Left ventricle myocardium inferior (tissue), 1 donor: ENCODE measurements at regions not wholly inside any gene's neighbourhood (a gene's known extent, or its start where the extent isn't known, plus 50 kb on each side); places are given as distances from the start of the nearest gene placed in this dataset.
"Not testable (repeated sequence)": the region's sequence is repeated elsewhere in the genome, so short reads cannot be mapped to it uniquely, and the experiment has no call there.

Experiments used
- DNase-seq: peaks from one replicate; pipeline ENCODE4 v3.0.0-alpha.2; 2020
- H3K27ac ChIP-seq: fragments of 200-600 bp; replicated peaks from 2 replicates; pipeline ENCODE4 v1.8.0; 2021
- H3K27me3 ChIP-seq: fragments of 200-600 bp; 2 replicates; pipeline ENCODE4 v1.8.0; 2021; ENCODE audit warnings: low read depth
- H3K36me3 ChIP-seq: fragments of 200-600 bp; 2 replicates; pipeline ENCODE4 v1.8.0; 2021
- H3K4me1 ChIP-seq: fragments of 200-600 bp; 2 replicates; pipeline ENCODE4 v1.8.0; 2021
- H3K4me3 ChIP-seq: fragments of 200-600 bp; 2 replicates; pipeline ENCODE4 v1.8.0; 2021; ENCODE audit warnings: mild to moderate bottlenecking, moderate library complexity
- H3K9me3 ChIP-seq: fragments of 200-600 bp; replicated peaks from 2 replicates; pipeline ENCODE4 v1.8.0; 2021
- intact Hi-C: fragments of 100-400 bp; cut with micrococcal nuclease; formaldehyde crosslinking; loops from one replicate; pipeline ENCODE4 v1.11.0; 2022
- TF ChIP-seq, protein P1 (sequence below): fragments of 200-600 bp; IDR thresholded peaks from 2 replicates; pipeline ENCODE4 v1.8.0; 2021; ENCODE audit warnings: antibody characterized with exemption, mild to moderate bottlenecking, borderline replicate concordance
- donor health status: DM: no; HTN: yes; CAD: no; lungs with severe emphysema.

DNA sequence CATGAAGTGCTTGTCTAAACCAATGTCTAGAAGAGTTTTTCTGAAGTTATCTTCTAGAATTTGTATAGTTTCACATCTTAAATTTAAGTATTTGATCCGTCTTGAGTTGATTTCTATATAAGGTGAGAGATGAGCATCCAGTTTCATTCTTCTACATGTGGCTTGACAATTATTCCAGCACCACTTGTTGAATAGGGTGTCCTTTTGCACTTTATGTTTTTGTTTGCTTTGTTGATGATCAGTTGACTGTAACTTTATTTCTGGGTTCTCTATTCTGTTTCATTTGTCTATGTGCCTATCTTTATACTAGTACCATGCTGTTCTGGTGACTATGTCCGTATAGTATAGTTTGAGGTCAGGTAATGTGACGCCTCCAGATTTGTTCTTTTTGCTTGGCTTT lies 426.6 kb upstream of the CHRM2 start:
- no peaks in the 10 kb centered on the region for H3K4me1 ChIP-seq
- no peak for DNase-seq
- H3K27me3 ChIP-seq = no peaks in the 10 kb centered on the region
- no peak overlapping the region for H3K27ac ChIP-seq
- no peak overlapping the region for H3K4me3 ChIP-seq
- H3K36me3 ChIP-seq = no peaks in the 10 kb centered on the region
- no peaks in the 10 kb centered on the region for H3K9me3 ChIP-seq
- TF ChIP-seq, protein P1, sequence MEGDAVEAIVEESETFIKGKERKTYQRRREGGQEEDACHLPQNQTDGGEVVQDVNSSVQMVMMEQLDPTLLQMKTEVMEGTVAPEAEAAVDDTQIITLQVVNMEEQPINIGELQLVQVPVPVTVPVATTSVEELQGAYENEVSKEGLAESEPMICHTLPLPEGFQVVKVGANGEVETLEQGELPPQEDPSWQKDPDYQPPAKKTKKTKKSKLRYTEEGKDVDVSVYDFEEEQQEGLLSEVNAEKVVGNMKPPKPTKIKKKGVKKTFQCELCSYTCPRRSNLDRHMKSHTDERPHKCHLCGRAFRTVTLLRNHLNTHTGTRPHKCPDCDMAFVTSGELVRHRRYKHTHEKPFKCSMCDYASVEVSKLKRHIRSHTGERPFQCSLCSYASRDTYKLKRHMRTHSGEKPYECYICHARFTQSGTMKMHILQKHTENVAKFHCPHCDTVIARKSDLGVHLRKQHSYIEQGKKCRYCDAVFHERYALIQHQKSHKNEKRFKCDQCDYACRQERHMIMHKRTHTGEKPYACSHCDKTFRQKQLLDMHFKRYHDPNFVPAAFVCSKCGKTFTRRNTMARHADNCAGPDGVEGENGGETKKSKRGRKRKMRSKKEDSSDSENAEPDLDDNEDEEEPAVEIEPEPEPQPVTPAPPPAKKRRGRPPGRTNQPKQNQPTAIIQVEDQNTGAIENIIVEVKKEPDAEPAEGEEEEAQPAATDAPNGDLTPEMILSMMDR = no peak
- intact Hi-C loops = no loop called here

DNA sequence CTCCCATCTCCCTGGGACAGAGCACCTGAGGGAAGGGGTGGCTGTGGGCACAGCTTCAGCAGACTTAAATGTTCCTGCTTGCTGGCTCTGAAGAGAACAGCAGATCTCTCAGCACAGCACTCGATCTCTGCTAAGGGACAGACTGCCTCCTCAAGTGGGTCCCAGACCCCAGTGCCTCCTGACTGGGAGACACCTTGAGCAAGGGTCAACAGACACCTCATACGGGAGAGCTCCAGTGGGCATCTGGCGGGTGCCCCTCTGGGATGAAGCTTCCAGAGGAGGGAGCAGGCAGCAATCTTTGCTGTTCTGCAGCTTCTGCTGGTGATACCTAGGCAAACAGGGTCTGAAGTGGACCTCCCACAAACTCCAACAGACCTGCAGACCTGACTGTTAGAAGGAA lies 436.7 kb upstream of the CHRM2 start:
- DNase-seq, H3K9me3 ChIP-seq, H3K4me1 ChIP-seq, H3K27ac ChIP-seq, H3K27me3 ChIP-seq, intact Hi-C loops, H3K36me3 ChIP-seq, H3K4me3 ChIP-seq: not testable (repeated sequence)

DNA sequence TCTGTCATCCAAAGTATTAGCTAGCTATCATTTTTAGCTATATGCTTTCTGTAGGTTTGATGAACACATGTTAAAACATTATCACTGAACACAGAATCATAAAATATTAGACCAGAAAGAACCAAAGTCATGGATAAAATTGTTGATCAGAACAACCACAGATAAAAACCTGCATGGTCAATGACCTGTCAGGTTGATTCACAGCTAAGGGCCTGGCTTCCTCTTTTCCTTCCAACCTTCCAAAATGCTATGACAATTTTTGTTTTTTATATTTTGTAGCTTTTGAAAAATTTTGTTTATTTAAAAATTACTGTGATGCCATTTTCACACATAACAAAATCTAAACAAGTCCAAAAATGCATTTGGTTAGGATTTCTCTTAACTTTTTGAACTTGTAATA lies 444.4 kb upstream of the CHRM2 start:
- intact Hi-C loops = no loop called here
- TF ChIP-seq, protein P1 = no peak
- DNase-seq = no peak
- H3K36me3 ChIP-seq = no peaks in the 10 kb centered on the region
- no peaks in the 10 kb centered on the region for H3K9me3 ChIP-seq
- H3K4me3 ChIP-seq = no peak overlapping the region
- no peaks in the 10 kb centered on the region for H3K4me1 ChIP-seq
- no peak overlapping the region for H3K27ac ChIP-seq
- H3K27me3 ChIP-seq = no peaks in the 10 kb centered on the region

DNA sequence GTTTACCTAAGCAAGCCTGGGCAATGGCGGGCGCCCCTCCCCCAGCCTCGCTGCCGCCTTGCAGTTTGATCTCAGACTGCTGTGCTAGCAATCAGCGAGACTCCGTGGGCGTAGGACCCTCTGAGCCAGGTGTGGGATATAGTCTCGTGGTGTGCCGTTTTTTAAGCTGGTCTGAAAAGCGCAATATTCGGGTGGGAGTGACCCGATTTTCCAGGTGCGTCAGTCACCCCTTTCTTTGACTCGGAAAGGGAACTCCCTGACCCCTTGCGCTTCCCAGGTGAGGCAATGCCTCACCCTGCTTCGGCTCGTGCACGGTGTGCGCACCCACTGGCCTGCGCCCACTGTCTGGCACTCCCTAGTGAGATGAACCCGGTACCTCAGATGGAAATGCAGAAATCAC lies 442.6 kb upstream of the MTPN start:
- H3K27me3 ChIP-seq, H3K4me3 ChIP-seq, DNase-seq, intact Hi-C loops, H3K36me3 ChIP-seq, H3K4me1 ChIP-seq, H3K27ac ChIP-seq, H3K9me3 ChIP-seq: not testable (repeated sequence)

DNA sequence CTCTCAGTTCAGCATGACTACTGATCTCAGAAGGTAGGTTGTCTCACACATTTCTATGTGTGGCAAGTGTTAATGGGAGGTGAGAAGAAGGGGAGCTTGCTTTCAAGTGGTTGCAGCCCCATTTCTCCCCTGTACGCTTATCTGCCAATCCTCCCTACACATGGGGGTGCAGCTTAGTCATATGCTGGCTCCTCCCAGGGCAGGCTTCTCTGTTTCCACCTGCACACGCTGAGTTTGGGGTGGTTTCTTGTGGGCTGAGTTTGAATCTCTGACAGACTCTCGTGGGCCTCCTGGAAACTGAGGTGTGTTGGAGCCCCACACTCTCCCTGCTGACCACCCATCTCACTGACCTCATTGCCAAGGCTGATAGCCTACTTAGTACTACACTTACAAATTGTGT lies 435.8 kb upstream of the MTPN start:
- TF ChIP-seq, protein P1 = no peak
- Histone ChIP-seq H3K4me3 (no peak overlapping the region), H3K9me3 (no peaks in the 10 kb centered on the region), H3K27ac (no peak overlapping the region), H3K36me3 (no peaks in the 10 kb centered on the region), H3K4me1 (no peaks in the 10 kb centered on the region), H3K27me3 (no peaks in the 10 kb centered on the region)
- intact Hi-C loops = no loop called here
- DNase-seq = no peak

DNA sequence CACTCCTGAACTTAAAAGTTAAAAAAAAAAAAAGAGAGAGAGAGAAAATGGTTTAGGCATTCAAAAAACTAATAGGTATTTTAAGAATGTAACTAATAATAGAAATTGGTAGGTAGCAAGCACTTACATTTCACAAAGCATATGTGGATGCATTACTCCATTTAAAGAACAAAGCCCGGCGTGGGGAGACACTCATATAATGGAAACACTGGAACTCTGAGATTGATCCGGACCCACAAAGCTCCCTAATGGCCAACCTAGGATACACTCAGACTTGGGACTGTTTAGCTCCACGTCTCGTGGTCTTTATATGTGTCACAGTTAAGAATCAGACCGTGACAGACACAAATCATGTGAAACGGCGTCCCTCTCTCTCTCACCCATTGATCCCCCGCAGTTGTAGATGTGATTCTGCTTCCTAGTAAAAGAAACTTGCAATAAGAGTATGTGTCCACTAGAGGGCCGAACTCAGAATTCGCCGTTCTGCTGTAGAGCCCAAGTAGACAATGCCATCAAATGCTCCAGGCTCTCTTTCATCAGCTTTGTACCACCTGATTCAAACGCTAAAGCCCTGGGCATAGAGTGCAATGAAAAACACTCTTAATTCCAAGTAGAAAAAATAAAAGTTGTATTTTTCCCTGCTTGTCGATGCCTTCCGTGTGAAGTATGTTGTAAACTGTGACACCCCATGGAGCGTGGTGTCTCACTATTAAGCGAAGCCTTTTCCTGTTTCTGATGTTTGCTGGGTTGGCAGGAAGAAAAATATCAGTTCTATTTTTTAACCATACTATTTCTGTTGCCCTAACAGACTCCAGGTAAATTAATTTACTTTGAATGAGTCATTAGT lies 429.0 kb upstream of the MTPN start:
- Histone ChIP-seq H3K4me3 (peak overlapping the region; percentile 24), H3K36me3 (no peaks in the 10 kb centered on the region), H3K27me3 (no peaks in the 10 kb centered on the region), H3K27ac (no peak overlapping the region), H3K9me3 (no peaks in the 10 kb centered on the region), H3K4me1 (peaks cover 4% of the 10 kb centered on the region)
- intact Hi-C loops = no loop called here
- TF ChIP-seq, protein P1 = peak; percentile 78
- DNase-seq = no peak
